NCI-H2196 (cell line): ENCODE measurements at regions not wholly inside any gene's neighbourhood (a gene's known extent, or its start where the extent isn't known, plus 50 kb on each side); places are given as distances from the start of the nearest gene placed in this dataset.

Source experiments
- DNase-seq: peaks from one replicate; lab custom pipeline; 2025; ENCODE audit not compliant: unreplicated experiment; lab: John Stamatoyannopoulos, UW

DNA sequence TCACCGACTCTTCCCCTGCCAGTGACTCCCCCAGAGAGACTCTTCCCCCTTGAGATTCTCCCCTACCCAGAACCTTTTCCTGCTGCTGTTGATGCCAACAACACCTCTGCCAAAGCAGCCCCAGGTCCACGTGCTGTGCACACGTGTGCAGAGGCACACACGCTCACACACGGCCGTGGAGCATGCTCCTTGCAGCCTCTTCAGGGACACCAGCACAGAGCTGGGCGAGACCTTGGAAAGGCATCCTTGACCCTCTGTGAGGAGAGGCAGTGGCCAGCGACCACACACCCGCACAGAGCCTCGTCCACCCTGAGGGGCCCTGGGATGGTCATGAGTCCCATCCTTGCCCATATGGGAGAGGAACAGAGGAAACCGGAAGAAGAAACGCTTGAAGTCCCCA, 181.9 kb downstream of the RBFOX3 start:
- no peak for DNase-seq

DNA sequence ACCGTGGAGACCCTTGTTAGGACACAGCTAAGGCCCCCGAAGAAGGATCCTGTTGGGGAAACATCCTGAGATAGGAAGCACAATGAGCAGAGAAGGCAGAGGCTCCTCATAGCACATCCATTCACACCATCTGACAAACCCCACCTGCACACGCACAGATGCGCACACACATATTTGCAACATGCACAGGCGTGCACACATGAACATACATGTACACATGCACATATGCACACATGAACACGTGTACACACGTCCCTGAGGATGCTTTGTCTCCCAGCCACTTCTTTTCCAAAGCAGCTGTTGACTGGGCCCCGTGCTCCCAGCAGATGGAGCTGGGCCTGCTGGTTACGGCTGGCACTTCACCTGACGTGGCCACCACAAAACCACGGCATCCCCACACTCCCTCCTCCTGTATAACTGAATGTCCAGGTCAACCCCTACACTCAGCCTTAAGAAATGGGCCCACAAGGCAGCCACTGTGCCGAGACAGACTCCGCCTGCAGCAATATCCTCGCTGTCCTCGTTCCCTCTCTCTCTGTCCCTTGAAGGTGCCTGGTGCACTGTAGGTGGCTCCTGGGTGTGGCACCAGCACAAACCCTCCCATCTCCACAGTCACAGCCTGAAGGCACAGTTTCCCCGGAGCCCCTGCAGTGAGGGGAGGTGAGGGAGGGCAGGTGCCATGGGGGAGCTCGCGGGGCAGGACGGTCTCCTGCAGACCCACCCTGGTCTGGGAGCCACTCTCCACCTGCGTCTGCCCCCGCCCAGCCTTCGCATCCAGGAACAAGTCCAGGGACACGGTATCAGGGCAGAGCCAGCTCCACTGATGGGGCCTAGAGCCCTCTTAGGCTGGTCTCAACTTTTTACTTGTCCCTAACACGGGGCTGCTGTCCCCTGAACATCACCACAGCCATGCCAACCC, 183.0 kb downstream of the RBFOX3 start:
- DNase-seq, result no peak

DNA sequence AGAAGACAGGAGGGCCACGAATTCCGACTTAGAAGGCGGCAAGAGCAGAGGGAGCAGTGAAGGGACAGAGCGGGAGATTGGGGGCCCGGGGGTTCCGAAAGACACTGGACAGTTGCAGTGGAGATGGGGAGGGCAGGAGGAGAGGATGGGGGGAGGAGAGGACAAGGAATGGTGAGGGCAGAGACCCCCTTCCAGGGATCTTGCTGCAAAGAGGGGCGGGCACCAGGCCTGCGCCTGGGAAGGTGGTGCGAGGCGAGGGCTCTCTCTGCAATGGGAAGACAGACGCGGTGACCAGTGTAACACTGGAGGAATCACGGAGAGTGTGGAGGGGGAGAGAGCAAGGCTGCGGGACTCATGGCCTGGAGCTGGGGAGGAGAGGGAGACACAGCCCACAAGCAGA, 185.2 kb downstream of the RBFOX3 start:
- DNase-seq, result no peak

DNA sequence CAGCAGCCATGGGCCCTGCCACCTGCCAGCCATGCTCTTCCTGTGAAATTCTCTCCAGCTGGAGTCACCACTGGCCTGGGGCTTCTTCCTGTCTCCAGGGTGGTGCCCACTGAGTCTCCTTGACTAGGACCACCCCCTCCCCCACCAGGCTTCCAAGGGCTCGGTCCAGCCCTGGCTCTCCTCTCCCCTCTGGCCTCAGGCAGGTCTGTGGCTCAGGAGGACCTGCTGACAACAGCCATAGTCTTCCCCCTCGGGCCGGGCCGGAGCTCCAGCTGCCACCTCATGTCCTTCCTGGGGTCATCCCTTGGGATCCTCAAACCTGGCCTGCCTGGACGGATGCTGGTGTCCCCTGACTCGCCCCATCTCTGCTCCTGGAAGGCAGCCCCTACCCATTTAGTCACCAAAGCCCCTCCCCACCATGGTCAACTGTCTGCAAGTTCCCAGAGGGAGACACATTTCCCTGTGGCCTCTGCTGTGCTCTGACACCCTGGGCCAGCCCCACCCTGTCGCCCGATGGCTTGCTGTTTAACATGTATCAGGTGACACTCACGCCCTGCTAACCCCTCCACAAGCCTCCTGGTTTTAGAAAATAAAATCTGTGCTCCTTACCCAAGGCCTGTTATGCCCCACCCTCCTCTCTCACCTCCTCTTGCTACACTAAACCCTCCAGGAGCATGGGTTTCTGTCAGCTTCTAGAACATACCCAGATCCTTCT, 186.2 kb downstream of the RBFOX3 start:
- no peak for DNase-seq

DNA sequence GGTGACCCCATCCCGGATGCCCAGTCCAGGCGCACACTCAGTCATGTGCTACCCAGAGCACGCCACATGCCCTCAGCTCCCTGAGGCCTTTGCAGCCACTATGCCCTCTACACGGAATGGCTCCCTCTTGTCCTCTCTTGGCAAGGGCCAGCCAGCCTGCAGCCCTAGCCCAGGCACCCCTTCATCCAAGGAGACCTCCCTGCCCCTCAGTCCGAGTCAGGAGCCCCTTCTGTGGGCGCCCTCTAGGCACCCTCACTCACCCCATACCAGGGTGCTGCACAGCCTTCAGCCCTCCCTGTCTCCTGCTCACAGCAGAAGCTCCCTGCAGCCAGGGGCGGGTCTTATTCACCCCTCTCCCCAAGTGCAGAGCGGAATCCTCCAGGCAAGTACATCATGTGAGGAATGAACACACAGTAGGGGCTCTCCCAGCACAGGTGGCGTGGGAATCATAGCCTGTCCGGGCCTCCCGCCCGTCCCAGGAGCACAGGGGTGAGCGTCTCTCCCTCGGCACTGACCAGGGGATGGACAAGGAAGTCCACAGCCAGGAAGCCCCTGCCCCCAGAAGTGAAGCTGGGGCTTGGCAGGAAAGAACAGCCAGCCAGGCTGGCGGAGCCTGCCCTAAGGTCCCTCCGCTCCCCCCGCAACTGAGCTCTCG, 186.9 kb downstream of the RBFOX3 start:
- no peak for DNase-seq

DNA sequence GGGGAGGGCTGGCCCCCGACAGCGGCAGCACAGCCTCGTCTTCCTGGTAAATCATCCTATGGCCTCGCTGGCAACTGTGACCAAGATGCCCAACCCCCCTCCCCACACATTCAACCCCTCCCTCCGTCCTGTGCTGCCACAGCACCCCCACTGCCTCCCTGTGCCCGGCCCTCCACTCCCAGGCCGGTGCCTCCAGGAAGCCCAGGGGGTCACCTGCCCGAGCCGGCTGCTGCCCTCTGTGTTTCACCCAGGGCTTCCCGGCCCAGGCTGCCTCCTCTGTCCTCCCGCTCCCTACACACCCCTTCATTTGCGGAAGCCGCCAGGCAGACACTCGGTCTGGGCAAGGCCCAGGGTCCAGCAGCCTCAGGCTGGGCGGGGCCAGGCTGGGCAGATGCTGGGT, 188.6 kb downstream of the RBFOX3 start:
- DNase-seq, result no peak

DNA sequence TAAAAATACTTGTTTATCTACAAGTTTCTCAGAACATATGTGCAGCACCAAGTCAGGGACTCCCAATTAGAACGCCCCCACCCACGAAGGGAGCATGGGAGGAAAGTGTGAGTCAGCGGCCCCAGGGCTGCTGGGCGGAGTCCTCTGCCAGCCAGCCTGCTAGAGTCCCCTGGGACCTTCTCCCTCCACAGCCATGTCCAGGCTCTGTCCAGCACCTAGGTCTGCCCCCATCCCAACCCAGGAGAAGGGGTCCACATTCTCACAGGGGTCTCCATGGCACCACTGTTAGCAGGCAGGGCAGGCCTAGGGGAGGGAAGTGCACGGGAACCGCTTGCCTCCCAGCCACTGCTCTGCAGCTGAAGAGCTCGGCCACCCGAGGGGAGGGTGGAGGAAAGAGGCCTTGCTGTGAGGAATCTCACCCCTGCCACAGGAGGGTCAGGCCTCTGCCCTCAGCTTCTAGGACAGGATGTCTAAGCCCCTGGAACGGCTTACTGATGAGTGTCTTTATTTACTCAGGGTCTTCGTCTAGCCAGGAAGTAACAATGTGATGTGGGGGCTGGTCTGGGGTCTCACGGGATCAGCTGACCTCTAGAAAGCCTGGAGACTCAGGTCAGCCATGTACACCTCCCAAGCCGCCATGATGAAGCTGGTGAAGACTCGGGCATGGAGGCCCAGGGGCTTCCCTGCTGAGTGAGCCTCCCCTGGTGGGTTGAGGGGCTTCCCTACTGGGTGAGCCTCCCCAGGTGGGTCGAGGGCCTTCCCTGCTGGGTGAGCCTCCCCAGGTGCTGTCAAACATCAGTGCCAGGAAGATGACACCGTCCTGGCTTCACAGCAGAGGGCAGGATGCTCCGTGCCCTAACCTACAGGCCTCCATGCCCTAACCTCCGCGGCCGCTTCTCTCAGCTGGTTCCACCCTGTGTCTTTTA, 190.3 kb downstream of the RBFOX3 start:
- DNase-seq, result no peak

DNA sequence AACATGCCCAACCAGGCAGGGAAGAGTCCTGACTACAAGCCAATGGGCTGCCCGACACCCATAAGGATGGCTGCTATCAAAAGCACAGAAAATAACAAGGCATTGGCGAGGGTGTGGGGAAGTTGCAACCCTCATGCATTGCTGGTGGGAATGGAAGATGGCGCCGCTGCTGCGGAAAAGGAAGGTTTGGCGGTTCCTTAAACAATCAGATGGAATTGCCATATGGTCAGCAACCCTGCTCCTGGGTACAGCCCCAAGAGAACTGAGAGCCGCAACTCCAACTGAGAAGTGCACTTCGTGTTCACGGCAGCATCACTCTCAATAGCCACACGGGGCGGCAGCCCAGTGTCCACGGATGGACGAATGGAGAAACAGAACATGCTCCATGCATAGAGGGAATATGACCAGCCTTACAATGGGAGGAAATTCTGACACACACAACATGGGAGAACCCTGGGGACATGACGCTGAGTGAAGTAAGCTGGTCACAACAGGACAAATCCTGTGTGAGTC, 193.3 kb downstream of the RBFOX3 start:
- no peak for DNase-seq

DNA sequence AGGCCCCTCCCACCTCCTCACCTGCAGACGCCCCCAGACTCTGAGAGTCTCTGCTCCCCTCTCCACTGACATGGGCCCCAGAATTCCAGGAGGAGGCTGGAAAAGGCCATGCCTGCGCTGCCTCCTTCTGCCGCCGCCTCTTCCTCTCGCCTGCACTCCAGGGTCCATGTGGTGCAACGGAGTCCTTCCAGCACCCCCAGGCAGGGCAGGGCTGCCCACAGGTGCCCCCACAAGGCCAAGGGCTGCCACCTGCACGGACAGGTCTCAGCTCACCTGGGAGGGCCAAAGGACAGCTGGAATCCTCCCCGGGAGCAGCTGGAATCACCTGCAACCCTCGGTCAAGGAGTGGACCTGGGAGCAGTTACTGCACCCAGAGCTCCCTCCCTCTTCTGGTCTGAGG, 194.9 kb downstream of the RBFOX3 start:
- no peak for DNase-seq

DNA sequence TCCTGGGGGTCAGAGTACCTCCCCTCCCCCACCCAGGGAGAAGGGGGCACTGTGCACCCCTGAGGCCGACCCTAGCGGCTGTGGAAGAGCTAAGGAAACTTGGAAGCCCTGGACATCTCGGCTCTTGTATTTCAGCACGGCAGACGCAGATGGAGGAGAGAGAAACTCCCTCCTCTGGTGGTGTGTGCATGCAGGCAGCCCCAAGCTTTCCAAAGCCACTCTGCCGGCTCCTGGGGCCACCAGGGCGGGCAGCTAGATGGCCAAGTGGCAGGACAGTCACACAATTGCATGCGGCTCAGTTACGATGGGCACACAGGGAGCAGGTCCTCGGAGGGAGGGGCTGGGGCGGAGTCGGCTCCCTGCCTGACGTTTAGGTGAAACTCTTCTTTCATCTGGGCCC, 195.5 kb downstream of the RBFOX3 start:
- no peak for DNase-seq

DNA sequence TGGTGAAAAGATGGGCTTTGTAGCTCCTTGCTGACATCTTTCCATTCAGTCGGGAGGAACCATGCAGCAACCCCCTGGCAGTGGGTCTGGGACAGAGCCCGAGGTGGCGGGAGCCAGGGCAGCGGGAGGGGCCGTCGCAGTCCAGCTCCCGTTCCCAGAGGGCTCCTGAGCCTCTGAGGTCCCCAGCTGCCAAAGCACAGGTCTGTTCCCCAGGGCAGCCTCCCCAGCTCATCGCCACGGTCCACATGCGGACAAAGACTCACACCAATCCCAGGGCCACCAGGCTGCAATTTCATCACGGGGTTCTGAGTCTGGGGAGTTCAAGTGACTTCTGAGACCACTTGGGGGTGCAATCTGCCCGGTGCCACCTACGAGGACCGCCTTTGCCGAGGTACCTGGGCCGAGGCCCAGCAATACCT, 196.0 kb downstream of the RBFOX3 start:
- DNase-seq, result no peak

DNA sequence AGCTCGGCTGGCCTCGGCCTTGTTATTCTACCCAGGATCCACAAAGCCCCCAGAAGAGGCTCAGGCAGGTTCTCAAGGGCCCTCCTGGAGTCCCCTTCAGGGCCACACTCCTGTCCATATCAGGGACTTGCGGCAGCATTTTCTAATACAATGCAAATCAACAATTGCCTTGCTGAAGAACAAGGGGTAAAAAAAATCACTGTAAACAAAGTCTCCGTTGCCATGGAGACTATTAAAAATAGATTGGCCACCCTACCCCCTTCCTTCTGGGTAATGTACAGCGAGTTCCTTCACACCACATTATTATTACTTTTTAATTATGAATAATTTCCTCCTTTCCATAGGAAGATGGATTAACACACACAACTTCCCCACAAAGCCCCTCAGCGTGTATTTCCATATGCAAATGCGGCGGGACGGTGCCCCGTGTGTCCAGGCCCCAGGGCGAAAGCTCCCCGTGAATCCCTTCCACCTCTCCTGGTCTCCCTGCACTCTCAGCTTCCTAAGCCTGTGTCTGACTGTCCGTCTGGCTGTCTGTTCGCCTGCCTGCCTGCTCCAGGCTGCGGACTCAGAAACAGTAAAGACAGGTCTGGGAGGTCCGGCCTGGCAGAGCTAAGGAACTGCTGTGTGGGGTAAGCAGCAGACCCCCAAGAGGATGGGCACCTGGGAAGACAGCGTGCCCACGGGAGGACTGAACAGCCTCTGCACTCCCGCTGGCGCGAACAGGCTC, 196.6 kb downstream of the RBFOX3 start:
- DNase-seq, result no peak

DNA sequence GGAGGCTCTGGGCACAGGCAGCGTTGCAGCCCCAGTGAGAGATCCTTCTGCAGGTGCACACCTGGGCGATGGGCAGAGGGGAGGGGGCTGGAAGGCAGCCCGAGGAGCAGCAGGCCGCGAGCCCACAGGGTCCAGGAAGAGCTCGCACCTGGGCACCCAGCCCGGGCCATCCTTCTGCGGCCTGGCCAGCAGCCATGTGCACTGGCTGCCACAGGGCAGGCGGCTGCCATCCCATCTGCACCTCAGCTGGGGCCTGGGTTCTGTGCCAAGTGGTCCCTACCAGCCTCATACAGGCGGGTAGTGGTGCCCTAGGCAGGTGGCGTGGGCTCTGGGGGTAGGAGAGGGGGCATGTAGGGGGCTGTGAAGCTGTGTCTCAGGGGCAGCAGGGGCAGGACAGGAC, 197.2 kb downstream of the RBFOX3 start:
- peak; percentile 94 for DNase-seq

DNA sequence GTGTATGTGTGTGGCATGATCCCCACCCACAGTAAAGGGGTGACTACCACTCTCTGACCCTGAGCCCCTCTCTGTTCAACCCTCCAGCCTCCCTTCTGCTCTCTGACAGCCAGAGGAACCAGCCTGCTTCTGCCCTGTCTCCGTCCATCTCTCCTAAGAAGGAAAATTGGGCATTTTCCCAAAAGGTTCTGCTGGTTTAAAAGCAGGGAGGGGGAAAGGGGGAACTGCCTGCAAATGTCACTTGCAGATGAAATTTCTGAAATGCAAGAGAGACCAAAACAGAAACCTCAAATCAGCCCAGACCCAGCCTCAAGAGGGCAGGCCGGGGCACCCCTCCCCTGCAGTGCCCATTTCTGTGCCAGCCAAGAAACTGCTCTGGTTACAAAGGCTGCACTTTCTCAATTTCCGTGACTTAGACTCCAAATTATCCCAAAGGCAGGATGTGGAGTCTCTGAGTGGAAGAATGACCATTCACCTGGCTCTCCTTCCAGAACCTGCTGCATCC, 197.9 kb downstream of the RBFOX3 start:
- DNase-seq, result peak; percentile 65

DNA sequence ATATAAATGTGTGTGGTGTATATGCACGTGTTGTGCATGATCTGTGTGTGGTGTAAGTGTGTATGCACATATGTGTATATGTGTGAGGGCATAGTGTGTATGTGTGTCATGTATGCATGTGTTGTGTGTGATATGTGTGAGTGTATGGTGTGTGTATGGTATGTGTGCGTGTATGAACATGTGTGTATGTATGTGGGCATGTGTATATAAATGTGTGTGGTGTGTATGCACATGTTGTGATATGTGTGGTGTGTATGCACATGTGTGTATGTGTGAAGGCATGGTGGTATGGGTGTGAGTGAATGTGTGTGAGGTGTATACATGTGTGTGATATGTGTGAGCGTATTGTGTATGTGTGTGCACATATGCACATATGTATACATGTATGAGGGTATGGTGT, 198.7 kb downstream of the RBFOX3 start:
- DNase-seq, result no peak

DNA sequence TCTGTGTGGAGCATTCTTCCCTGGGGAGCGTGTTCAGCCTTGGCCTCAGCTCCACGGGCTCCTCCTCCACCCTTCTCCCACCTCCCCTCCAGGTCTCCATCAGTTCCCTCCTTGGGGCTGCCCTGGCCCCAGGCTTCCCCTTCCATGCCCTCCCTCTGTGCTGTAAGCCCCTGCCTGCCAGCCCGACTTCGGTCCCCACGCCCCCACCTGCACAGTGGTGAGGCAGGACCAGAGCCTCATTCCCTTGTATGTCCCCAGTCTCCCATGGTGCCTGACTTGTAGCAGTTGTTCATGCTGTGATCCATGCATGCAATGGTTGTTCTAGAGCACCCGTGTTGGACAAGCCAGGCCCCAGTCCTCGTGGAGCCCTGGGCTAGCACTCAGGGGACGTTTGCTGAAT, 199.4 kb downstream of the RBFOX3 start:
- no peak for DNase-seq

DNA sequence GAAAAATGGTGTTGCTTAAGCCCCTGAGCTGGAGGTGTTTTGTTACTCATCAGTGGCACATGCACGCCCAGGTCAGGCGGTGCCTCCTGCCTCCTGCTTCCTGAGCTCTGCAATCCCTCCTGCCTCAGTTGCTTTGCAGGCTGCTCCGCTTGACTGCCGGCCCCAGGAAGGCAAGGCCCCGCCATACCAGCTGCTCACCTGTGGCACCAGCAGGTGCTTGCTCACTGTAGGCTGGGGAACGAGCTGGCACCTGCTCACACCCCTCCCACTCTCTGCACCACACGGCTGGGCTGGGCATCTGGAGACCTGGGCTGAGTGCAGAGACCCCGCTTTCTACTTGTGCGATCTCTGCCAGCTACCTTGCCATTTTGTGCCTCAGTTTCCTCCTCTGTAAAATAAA, 200.2 kb downstream of the RBFOX3 start:
- peak; percentile 66 for DNase-seq

DNA sequence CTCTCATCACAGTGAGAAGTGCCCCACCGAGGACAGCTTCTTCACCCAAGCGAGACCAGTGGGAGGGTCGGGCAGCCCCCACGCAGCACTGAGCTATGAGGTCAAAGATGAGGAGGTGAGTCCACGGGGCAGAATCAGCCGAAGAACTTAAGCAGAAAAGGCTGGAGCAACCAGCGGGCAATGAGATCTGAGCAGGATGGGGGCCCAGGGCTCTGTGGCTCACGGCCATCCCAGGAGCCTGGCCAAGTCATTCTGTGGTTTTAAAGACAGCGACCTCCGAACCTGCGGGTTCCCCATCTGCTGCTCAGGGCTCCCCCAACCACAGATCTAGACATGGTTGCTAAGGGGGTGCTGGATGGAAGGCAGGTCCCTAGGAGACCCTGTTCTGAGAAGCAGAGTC, 202.6 kb downstream of the RBFOX3 start:
- no peak for DNase-seq

DNA sequence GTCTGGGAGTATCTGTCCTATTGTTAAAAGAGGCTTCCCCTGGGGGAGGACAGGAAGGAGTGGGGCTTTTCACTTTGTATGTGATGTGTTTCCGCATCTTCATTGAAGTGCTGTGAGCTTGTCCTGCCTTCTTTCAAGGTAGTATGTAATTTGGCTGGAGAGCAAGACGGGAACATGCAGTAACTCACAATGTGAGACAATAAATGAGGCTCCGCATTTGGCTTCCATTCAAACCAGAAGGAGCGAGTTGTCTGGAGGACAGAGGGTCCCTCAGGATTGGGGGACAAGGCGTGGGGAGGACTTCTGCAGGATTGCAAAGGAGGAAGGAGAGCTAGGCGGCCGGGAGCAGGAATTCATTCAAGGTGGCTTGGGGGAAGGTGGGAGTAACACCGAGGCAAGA, 203.5 kb downstream of the RBFOX3 start:
- DNase-seq, result no peak

DNA sequence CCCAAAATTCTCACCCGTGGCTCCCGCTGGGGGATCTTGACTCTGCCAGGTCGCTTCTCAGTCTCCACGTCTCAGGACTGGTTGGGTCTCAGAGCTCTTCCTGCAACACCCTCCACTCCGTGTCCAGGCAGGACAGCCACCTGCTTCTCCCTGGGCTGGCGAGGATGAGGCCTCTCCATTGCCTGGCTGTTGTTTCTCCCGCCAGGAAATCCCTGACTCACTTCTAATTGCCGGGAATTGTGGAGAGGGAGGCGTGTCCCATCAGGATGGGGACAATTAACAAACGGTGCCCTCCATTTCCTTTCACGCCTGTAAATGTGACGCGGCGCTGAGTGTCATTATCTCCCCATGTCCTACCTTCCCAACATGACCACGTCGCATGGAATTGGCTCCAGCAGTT, 204.5 kb downstream of the RBFOX3 start:
- no peak for DNase-seq
